ENCODE measurements at regions not wholly inside any gene's neighbourhood (a gene's known extent, or its start where the extent isn't known, plus 50 kb on each side); places are given as distances from the start of the nearest gene placed in this dataset.
"Not testable (repeated sequence)": the region's sequence is repeated elsewhere in the genome, so short reads cannot be mapped to it uniquely, and the experiment has no call there.

DNA sequence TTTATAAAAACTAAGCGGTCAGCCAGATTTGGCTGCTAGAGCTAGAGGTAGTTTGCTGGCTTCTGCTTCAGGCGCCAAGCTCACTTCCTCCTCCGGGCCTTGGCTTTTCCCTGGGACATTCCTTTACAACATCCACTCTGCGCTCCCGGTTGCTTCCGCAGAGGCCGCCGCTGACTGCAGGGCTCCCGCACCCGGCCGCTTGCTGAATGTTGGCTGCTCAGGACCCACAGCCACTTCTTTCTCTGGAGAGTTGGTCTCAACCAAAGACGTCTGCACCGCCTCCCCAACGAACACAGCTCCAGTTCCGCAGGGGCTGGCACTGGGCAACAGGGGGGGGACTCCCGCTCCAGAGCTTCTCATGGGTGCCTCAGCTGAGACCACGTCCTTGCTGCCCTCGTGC lies 282.8 kb downstream of the TFAP2C start:
- Histone ChIP-seq H3K9me3 (ENCODE audit: control insufficient read depth in 1 of 2, low read length in 2 of 2) (no peaks in the 10 kb centered on the region), H3K4me3 (ENCODE audit: low read depth in 1 of 2, low read length in 2 of 2) (no peak overlapping the region), H3K36me3 (ENCODE audit: control insufficient read depth in 1 of 2, insufficient read depth in 2 of 2, low read length in 2 of 2) (no peaks in the 10 kb centered on the region), H3K4me1 (ENCODE audit: control insufficient read depth in 1 of 2, insufficient read depth in 2 of 2, low read length in 2 of 2) (no peaks in the 10 kb centered on the region), H3K27ac (ENCODE audit: low read length) (no peak overlapping the region), H3K27me3 (ENCODE audit: low read depth, low read length) (no peaks in the 10 kb centered on the region)

DNA sequence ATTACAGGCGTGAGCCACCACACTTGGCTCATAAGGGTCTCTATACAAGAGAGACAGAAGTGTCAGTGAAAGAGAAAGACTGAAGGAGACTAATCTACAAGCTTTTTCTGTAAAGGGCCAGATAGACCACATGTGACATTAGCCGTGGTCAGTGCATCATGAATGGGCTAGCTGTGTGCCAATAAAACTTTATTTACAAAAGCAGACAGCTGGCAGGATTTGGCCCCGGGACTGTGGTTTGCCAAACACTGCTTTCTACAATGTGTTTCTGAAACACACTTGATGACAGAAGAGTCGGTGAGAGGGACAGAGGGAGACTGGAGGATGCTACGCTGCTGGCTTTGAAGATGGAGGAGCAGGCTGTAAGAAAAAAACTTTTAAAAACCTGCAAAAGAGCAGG lies 285.4 kb downstream of the TFAP2C start:
- Histone ChIP-seq H3K27me3 (ENCODE audit: low read depth, low read length) (no peaks in the 10 kb centered on the region), H3K4me3 (ENCODE audit: low read depth in 1 of 2, low read length in 2 of 2) (no peak overlapping the region), H3K9me3 (ENCODE audit: control insufficient read depth in 1 of 2, low read length in 2 of 2) (no peaks in the 10 kb centered on the region), H3K36me3 (ENCODE audit: control insufficient read depth in 1 of 2, insufficient read depth in 2 of 2, low read length in 2 of 2) (no peaks in the 10 kb centered on the region), H3K27ac (ENCODE audit: low read length) (no peak overlapping the region), H3K4me1 (ENCODE audit: control insufficient read depth in 1 of 2, insufficient read depth in 2 of 2, low read length in 2 of 2) (no peaks in the 10 kb centered on the region)

DNA sequence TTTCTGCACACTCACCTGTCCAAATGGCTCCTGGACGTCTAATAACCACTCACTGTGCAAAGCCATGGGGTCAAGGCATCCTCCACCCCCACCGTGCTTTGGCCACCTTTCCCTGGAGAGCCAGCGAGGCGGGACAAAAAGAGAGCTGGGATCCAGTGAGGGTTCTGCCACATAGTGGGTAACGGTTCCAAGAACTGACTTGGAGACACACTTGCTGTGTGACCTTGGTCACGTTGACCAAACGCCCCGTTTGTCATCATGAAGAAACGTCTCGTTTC lies 287.2 kb downstream of the TFAP2C start:
- Histone ChIP-seq H3K4me1 (ENCODE audit: control insufficient read depth in 1 of 2, insufficient read depth in 2 of 2, low read length in 2 of 2) (no peaks in the 10 kb centered on the region), H3K36me3 (ENCODE audit: control insufficient read depth in 1 of 2, insufficient read depth in 2 of 2, low read length in 2 of 2) (no peaks in the 10 kb centered on the region), H3K9me3 (ENCODE audit: control insufficient read depth in 1 of 2, low read length in 2 of 2) (no peaks in the 10 kb centered on the region), H3K27ac (ENCODE audit: low read length) (no peak overlapping the region), H3K4me3 (ENCODE audit: low read depth in 1 of 2, low read length in 2 of 2) (no peak overlapping the region), H3K27me3 (ENCODE audit: low read depth, low read length) (no peaks in the 10 kb centered on the region)

DNA sequence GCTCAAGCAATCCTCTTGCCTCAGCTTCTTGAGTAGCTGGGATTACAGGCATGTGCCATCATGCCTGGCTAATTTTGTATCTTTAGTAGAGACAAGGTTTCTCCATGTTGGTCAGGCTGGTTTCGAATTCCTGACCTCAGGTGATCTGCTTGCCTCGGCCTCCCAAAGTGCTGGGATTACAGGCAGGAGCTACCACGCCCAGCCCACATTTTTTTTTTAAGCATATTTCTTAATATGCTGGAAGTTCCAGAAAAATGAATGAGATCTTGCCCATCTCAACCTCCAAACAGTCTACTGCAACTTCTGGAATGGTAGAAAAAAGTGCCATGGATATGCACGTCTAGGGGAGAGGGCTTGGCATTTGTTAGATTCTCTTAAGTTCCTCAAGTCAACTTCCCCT lies 290.9 kb downstream of the TFAP2C start:
- not testable (repeated sequence) for H3K9me3 ChIP-seq (ENCODE audit: control insufficient read depth in 1 of 2, low read length in 2 of 2); H3K27ac ChIP-seq (ENCODE audit: low read length); H3K36me3 ChIP-seq (ENCODE audit: control insufficient read depth in 1 of 2, insufficient read depth in 2 of 2, low read length in 2 of 2); H3K4me3 ChIP-seq (ENCODE audit: low read depth in 1 of 2, low read length in 2 of 2); H3K4me1 ChIP-seq (ENCODE audit: control insufficient read depth in 1 of 2, insufficient read depth in 2 of 2, low read length in 2 of 2)
- H3K27me3 ChIP-seq (ENCODE audit: low read depth, low read length) = peaks cover 18% of the 10 kb centered on the region

DNA sequence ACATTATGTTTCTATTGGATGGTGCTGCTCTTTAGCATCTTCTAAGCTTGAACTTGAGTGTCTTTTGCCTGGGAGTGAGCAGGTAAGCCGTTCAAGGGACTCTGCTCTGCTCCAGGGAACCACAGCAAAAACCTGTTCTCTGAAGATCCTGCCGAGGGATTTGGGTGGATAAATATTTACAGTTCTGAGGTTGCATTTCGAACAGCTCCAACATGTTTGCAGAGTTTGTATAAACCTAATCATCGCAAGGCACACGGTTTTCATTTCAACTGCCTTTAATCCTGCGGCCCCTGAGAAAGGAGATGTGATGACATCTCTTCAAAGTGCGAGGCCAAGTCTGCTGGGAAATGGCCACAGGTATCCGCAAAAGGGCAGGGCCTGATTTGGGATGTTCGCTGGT lies 293.4 kb downstream of the TFAP2C start:
- peaks cover 35% of the 10 kb centered on the region for H3K27me3 ChIP-seq (ENCODE audit: low read depth, low read length)
- H3K27ac ChIP-seq (ENCODE audit: low read length) = no peak overlapping the region
- H3K36me3 ChIP-seq (ENCODE audit: control insufficient read depth in 1 of 2, insufficient read depth in 2 of 2, low read length in 2 of 2) = no peaks in the 10 kb centered on the region
- H3K4me1 ChIP-seq (ENCODE audit: control insufficient read depth in 1 of 2, insufficient read depth in 2 of 2, low read length in 2 of 2) = peaks cover 0 to 12% of the 10 kb centered on the region in 2 donors
- no peak overlapping the region for H3K4me3 ChIP-seq (ENCODE audit: low read depth in 1 of 2, low read length in 2 of 2)
- H3K9me3 ChIP-seq (ENCODE audit: control insufficient read depth in 1 of 2, low read length in 2 of 2) = no peaks in the 10 kb centered on the region

DNA sequence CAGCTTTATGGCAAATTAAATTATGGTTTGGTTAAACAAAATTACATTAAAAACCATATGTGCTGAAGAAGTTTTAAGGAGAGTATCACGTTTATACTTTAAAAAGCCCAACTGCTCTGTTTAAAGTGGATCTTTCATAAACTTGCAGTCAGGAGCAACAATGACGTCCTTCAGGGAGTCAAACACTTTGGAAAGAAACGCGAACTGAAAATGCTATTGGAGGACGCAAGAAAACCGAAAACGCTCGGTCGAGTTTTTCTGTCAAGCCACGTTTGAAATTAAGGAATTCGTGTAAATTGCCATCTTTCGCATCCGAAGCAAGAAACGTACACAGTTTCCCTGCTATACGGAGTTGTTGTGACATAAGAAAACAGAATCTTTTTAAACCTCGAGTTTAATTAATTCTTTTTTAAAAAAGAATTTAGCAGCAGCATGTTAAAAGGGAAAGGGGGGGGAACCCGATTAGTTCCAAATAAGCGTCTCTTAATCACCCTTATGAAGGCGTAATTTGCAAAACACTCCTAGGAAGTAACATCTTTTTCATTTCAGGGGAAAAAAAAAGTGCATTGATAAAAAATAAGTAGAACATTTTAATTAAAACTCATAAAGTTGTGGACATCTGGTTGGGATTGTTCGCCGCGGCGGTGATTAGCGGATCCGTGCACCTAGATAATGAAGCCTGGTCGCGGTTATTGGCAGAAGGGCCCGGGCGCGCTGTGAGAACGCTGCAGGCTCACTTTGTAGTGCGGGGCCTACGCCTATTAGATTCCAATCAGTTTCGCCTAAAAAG lies 295.4 kb downstream of the TFAP2C start:
- peak overlapping the region in 1 of 2 donors; percentile 64 for H3K4me3 ChIP-seq (ENCODE audit: low read depth in 1 of 2, low read length in 2 of 2)
- peaks cover 0 to 12% of the 10 kb centered on the region in 2 donors for H3K4me1 ChIP-seq (ENCODE audit: control insufficient read depth in 1 of 2, insufficient read depth in 2 of 2, low read length in 2 of 2)
- H3K27me3 ChIP-seq (ENCODE audit: low read depth, low read length) = peaks cover 45% of the 10 kb centered on the region
- no peaks in the 10 kb centered on the region for H3K36me3 ChIP-seq (ENCODE audit: control insufficient read depth in 1 of 2, insufficient read depth in 2 of 2, low read length in 2 of 2)
- H3K27ac ChIP-seq (ENCODE audit: low read length) = no peak overlapping the region
- H3K9me3 ChIP-seq (ENCODE audit: control insufficient read depth in 1 of 2, low read length in 2 of 2) = no peaks in the 10 kb centered on the region

DNA sequence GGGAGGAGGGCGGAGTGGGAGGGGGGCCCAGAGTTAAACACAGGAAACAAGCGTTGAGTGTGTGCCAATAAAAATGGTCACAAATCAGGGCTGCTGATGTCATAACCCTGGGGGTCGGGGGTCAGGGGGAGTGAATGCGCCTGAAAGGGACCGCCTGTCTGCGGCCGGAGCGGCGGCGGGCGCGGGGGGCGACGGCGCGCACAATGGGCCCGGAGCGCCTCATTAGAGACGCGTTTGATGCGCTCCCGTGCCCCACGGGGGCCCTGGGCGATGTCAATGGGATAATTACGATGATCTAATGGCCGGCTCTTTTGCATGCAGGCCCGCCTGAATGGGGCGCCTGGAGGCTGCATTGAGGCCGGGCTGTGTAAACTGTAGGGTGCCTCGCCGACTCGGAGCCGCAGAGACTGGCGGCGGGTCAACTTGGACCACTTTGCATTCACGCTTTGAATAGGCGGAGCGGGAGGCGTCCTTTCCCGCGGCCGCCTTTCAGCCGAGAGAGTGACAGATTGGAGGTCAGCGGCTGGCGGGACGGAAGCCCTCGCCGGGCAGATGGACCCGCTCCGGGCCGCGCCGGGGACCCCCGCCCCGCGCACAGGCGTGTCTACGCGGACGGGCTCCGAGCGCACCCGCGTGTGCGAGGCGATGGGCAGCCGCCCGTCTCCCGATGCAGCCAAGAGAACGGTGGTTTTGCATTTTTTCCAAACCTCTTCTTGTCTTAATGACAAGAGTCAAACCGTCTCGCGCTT lies 296.1 kb downstream of the TFAP2C start:
- H3K4me1 ChIP-seq (ENCODE audit: control insufficient read depth in 1 of 2, insufficient read depth in 2 of 2, low read length in 2 of 2) = peaks cover 0 to 12% of the 10 kb centered on the region in 2 donors
- no peaks in the 10 kb centered on the region for H3K36me3 ChIP-seq (ENCODE audit: control insufficient read depth in 1 of 2, insufficient read depth in 2 of 2, low read length in 2 of 2)
- peak overlapping the region in 1 of 2 donors; percentile 64 for H3K4me3 ChIP-seq (ENCODE audit: low read depth in 1 of 2, low read length in 2 of 2)
- H3K27me3 ChIP-seq (ENCODE audit: low read depth, low read length) = peaks cover 47% of the 10 kb centered on the region
- no peak overlapping the region for H3K27ac ChIP-seq (ENCODE audit: low read length)
- H3K9me3 ChIP-seq (ENCODE audit: control insufficient read depth in 1 of 2, low read length in 2 of 2) = no peaks in the 10 kb centered on the region

DNA sequence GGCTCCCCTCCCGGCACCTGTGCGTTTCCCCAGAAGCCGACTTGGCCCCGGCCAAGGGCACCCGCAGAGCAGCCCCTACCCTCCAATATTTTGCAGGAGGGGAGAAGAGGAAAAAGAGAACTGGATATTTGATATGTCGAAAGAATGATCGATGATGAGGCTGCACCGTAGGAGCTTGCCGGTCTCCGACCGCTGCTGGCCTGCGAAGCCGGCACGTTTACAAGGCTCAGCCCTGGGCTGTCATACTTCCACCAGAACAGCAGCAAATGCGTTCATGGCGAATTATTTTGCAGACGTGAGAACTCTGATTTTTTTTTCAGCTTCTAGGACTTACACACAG lies 296.7 kb downstream of the TFAP2C start:
- H3K4me3 ChIP-seq (ENCODE audit: low read depth in 1 of 2, low read length in 2 of 2) = peak overlapping the region in 1 of 2 donors; percentile 64
- no peak overlapping the region for H3K27ac ChIP-seq (ENCODE audit: low read length)
- H3K9me3 ChIP-seq (ENCODE audit: control insufficient read depth in 1 of 2, low read length in 2 of 2) = no peaks in the 10 kb centered on the region
- H3K27me3 ChIP-seq (ENCODE audit: low read depth, low read length) = peaks cover 47% of the 10 kb centered on the region
- H3K4me1 ChIP-seq (ENCODE audit: control insufficient read depth in 1 of 2, insufficient read depth in 2 of 2, low read length in 2 of 2) = peaks cover 0 to 12% of the 10 kb centered on the region in 2 donors
- no peaks in the 10 kb centered on the region for H3K36me3 ChIP-seq (ENCODE audit: control insufficient read depth in 1 of 2, insufficient read depth in 2 of 2, low read length in 2 of 2)

DNA sequence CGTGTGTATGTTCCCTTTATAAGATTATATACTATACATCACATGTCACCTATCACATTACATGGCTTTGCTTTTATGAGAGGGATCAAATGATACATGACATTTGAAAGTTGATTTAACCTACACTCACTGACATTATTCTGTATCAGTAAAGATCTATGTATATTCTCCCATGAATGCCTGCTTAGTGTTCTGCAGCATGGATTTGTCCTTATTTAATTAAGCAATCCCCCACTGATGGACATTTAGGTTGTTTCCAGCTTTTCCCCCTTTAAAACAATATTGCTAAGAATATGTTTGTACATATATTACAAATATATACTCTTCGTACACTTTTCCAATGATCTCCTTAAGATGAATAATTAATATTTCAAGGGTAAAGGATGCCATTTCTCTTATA lies 297.4 kb downstream of the TFAP2C start:
- H3K4me3 ChIP-seq (ENCODE audit: low read depth in 1 of 2, low read length in 2 of 2) = no peak overlapping the region
- no peak overlapping the region for H3K27ac ChIP-seq (ENCODE audit: low read length)
- H3K27me3 ChIP-seq (ENCODE audit: low read depth, low read length) = peaks cover 47% of the 10 kb centered on the region
- no peaks in the 10 kb centered on the region for H3K9me3 ChIP-seq (ENCODE audit: control insufficient read depth in 1 of 2, low read length in 2 of 2)
- H3K36me3 ChIP-seq (ENCODE audit: control insufficient read depth in 1 of 2, insufficient read depth in 2 of 2, low read length in 2 of 2) = no peaks in the 10 kb centered on the region
- H3K4me1 ChIP-seq (ENCODE audit: control insufficient read depth in 1 of 2, insufficient read depth in 2 of 2, low read length in 2 of 2) = peaks cover 0 to 12% of the 10 kb centered on the region in 2 donors

DNA sequence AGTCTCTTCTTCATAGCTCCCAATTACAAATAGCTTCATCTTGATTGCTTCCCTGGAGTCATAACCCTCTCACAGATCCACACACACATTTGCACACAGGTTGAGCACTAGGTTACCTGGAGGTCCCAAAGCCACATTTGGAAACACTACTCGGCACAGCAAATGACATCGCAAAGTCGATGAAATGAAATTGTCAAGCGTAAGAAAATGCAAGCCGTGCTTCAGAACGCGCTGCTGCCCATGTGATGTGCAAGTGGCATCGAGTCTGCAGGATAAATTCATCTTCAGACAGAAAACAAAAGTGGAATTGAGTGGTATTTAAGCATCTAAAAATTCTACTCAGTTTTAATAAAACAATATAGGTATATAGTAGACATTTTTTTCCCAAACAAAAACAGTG lies 298.0 kb downstream of the TFAP2C start:
- no peak overlapping the region for H3K27ac ChIP-seq (ENCODE audit: low read length)
- H3K9me3 ChIP-seq (ENCODE audit: control insufficient read depth in 1 of 2, low read length in 2 of 2) = no peaks in the 10 kb centered on the region
- no peak overlapping the region for H3K4me3 ChIP-seq (ENCODE audit: low read depth in 1 of 2, low read length in 2 of 2)
- peaks cover 0 to 12% of the 10 kb centered on the region in 2 donors for H3K4me1 ChIP-seq (ENCODE audit: control insufficient read depth in 1 of 2, insufficient read depth in 2 of 2, low read length in 2 of 2)
- H3K27me3 ChIP-seq (ENCODE audit: low read depth, low read length) = peaks cover 47% of the 10 kb centered on the region
- H3K36me3 ChIP-seq (ENCODE audit: control insufficient read depth in 1 of 2, insufficient read depth in 2 of 2, low read length in 2 of 2) = no peaks in the 10 kb centered on the region

DNA sequence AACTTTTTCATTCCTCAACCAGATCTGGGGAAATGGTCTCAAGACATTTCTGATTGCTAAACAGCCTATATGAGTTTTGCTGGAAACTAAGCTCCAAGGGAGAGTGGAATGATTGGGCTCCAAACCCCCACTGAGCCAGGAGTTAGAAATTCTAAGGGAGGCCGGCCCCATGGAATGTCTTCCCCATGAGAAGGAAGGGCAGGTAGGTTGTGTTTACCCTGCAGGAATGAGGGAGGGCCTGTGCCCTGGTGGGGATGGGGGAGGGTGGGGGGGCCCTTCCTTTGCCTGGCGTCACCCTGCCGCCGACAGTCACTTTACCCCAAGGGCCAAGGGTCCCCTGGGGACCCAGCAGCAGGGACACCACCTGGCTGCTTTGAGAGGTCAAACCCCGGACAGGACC lies 298.9 kb downstream of the TFAP2C start:
- Histone ChIP-seq H3K9me3 (ENCODE audit: control insufficient read depth in 1 of 2, low read length in 2 of 2) (no peaks in the 10 kb centered on the region), H3K4me3 (ENCODE audit: low read depth in 1 of 2, low read length in 2 of 2) (no peak overlapping the region), H3K27me3 (ENCODE audit: low read depth, low read length) (peaks cover 42% of the 10 kb centered on the region), H3K4me1 (ENCODE audit: control insufficient read depth in 1 of 2, insufficient read depth in 2 of 2, low read length in 2 of 2) (peaks cover 0 to 12% of the 10 kb centered on the region in 2 donors), H3K36me3 (ENCODE audit: control insufficient read depth in 1 of 2, insufficient read depth in 2 of 2, low read length in 2 of 2) (no peaks in the 10 kb centered on the region), H3K27ac (ENCODE audit: low read length) (no peak overlapping the region)

DNA sequence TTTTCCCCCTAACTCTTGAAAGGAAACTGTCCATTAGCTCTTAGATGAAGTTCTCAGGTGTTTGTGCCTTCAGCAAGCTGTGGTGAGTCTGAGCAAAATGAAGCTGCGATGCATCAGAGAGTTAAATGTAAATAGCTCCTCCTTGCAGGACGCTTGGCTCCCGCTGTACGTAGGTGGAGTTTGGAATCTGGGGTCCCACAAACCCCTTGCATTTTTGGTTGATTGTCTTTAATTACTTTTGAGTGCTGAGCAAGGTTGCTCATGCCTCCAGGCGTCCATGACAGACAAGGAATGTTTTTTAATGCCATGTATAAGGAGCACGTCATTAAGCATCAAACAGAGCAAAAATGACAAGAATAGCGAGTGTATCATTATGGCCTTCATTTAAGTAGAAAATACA lies 300.5 kb downstream of the TFAP2C start:
- H3K36me3 ChIP-seq (ENCODE audit: control insufficient read depth in 1 of 2, insufficient read depth in 2 of 2, low read length in 2 of 2) = no peaks in the 10 kb centered on the region
- H3K27me3 ChIP-seq (ENCODE audit: low read depth, low read length) = peaks cover 34% of the 10 kb centered on the region
- H3K27ac ChIP-seq (ENCODE audit: low read length) = no peak overlapping the region
- H3K4me1 ChIP-seq (ENCODE audit: control insufficient read depth in 1 of 2, insufficient read depth in 2 of 2, low read length in 2 of 2) = peaks cover 0 to 12% of the 10 kb centered on the region in 2 donors
- H3K4me3 ChIP-seq (ENCODE audit: low read depth in 1 of 2, low read length in 2 of 2) = no peak overlapping the region
- no peaks in the 10 kb centered on the region for H3K9me3 ChIP-seq (ENCODE audit: control insufficient read depth in 1 of 2, low read length in 2 of 2)

Measured in muscle layer of duodenum (tissue), 2 donors.